ENCODE measurements at regions not wholly inside any gene's neighbourhood (a gene's known extent, or its start where the extent isn't known, plus 50 kb on each side); places are given as distances from the start of the nearest gene placed in this dataset.

- no CpG with 5 or more reads among the region's 2 CpGs for WGBS (ENCODE audit: insufficient coverage, insufficient read length)
- no peaks in the 10 kb centered on the region for H3K9me3 ChIP-seq (ENCODE audit: control insufficient read depth, insufficient read depth, low read length)
- no peak overlapping the region for H3K4me3 ChIP-seq (ENCODE audit: low read length)
- no peaks in the 10 kb centered on the region for H3K36me3 ChIP-seq (ENCODE audit: control insufficient read depth, insufficient read depth, low read length)
- no peaks in the 10 kb centered on the region for H3K27me3 ChIP-seq (ENCODE audit: control insufficient read depth, insufficient read depth, low read length)
- no peaks in the 10 kb centered on the region for H3K4me1 ChIP-seq (ENCODE audit: control insufficient read depth, insufficient read depth, low read length)
- no peak overlapping the region for H3K27ac ChIP-seq (ENCODE audit: low read length)
- DNase-seq (ENCODE audit: low read depth, low spot score), result peak; percentile 43
Measured at GRCh38 chr1:199113265-199113869, 474.5 kb downstream of the PTPRC start.

DNA sequence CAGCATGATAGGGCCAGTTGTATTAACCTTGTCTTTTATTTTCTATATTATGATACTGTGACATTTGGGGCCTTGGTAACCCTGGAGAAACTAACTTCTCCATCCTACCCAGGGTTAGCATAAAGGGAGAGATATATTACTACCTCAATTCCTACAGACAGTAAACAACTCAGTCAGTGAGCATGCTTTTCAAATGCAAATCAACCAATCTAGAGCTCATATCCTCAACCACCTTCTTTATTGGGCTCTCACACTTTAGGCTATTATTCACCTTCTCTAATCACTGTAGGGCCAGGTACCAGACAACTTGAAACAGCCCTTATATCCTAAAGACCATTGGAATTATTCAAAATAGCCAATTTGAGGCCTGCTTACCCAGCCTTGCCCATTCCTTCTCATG, 477.6 kb downstream of the PTPRC start:
- Histone ChIP-seq H3K9me3 (ENCODE audit: control insufficient read depth, insufficient read depth, low read length) (no peaks in the 10 kb centered on the region), H3K36me3 (ENCODE audit: control insufficient read depth, insufficient read depth, low read length) (no peaks in the 10 kb centered on the region), H3K27me3 (ENCODE audit: control insufficient read depth, insufficient read depth, low read length) (no peaks in the 10 kb centered on the region), H3K27ac (ENCODE audit: low read length) (no peak overlapping the region), H3K4me3 (ENCODE audit: low read length) (no peak overlapping the region), H3K4me1 (ENCODE audit: control insufficient read depth, insufficient read depth, low read length) (no peaks in the 10 kb centered on the region)
- DNase-seq (ENCODE audit: low read depth, low spot score), result no peak

DNA sequence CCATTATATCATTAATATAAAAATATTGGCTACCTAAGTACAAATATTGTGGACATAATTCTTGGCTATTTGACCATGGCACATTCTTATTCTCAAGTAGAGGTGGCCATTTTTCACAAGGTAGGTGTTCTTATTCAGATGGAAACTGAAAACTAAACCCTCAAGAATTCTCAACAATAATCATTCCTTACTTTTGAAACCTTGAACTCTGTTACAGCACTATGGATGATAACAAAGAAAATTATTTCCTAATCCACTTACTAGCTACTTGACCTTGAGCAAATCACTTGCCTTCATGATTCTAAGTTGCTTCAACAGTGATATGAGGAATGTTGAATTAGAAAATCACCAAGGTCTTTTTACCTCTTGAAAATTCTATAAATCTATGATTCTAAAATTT, 482.2 kb downstream of the PTPRC start:
- Histone ChIP-seq H3K9me3 (ENCODE audit: control insufficient read depth, insufficient read depth, low read length) (no peaks in the 10 kb centered on the region), H3K27me3 (ENCODE audit: control insufficient read depth, insufficient read depth, low read length) (no peaks in the 10 kb centered on the region), H3K36me3 (ENCODE audit: control insufficient read depth, insufficient read depth, low read length) (no peaks in the 10 kb centered on the region), H3K27ac (ENCODE audit: low read length) (no peak overlapping the region), H3K4me3 (ENCODE audit: low read length) (no peak overlapping the region), H3K4me1 (ENCODE audit: control insufficient read depth, insufficient read depth, low read length) (no peaks in the 10 kb centered on the region)
- no peak for DNase-seq (ENCODE audit: low read depth, low spot score)

- no peak for DNase-seq (ENCODE audit: low read depth, low spot score)
- no CpG with 5 or more reads among the region's 2 CpGs for WGBS (ENCODE audit: insufficient coverage, insufficient read length)
- no peak overlapping the region for H3K27ac ChIP-seq (ENCODE audit: low read length)
- no peaks in the 10 kb centered on the region for H3K4me1 ChIP-seq (ENCODE audit: control insufficient read depth, insufficient read depth, low read length)
- H3K4me3 ChIP-seq (ENCODE audit: low read length), result no peak overlapping the region
- no peaks in the 10 kb centered on the region for H3K9me3 ChIP-seq (ENCODE audit: control insufficient read depth, insufficient read depth, low read length)
- H3K27me3 ChIP-seq (ENCODE audit: control insufficient read depth, insufficient read depth, low read length), result no peaks in the 10 kb centered on the region
- no peaks in the 10 kb centered on the region for H3K36me3 ChIP-seq (ENCODE audit: control insufficient read depth, insufficient read depth, low read length)
Measured at GRCh38 chr1:199122085-199122484, 483.2 kb downstream of the PTPRC start.

DNA sequence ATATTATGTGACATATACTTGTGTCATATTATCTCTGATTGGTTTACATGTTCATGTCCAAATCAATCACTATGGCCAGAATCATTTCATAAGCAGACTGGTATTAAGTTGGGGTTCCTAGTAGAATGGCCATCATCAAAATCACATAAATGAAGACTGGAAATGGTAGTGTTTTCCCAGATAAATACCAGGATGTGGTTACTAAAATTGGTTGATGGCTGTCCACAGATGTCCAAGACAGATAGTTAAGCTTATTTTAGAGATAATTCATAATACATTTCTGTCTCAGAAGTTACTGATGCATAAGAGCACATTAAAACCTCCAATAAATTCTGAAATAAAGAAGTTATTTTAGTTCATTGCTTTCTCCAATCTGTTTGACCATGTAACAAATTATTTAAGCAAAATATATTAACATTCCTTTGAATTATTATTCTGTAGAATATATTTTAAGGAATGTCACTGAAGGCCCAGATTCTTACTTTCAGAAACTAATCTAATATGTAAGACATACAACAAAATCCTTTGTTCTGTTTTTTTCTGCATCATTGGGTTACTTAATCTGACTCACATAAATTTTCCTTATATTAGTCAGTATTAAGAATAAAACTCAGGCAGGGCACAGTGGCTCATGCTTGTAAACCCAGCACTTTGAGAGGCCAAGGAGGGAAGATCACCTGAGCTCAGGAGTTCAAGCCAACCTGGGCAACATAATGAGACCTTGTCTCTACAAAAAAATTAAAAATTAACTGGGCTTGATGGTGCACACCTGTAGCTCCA, 483.9 kb downstream of the PTPRC start:
- Histone ChIP-seq H3K36me3 (ENCODE audit: control insufficient read depth, insufficient read depth, low read length) (no peaks in the 10 kb centered on the region), H3K4me1 (ENCODE audit: control insufficient read depth, insufficient read depth, low read length) (no peaks in the 10 kb centered on the region), H3K9me3 (ENCODE audit: control insufficient read depth, insufficient read depth, low read length) (no peaks in the 10 kb centered on the region), H3K27me3 (ENCODE audit: control insufficient read depth, insufficient read depth, low read length) (no peaks in the 10 kb centered on the region), H3K4me3 (ENCODE audit: low read length) (no peak overlapping the region), H3K27ac (ENCODE audit: low read length) (no peak overlapping the region)
- DNase-seq (ENCODE audit: low read depth, low spot score), result no peak

GRCh38 chr1:199123615-199124014, 484.8 kb downstream of the PTPRC start:
- no peaks in the 10 kb centered on the region for H3K4me1 ChIP-seq (ENCODE audit: control insufficient read depth, insufficient read depth, low read length)
- no peak overlapping the region for H3K4me3 ChIP-seq (ENCODE audit: low read length)
- H3K27me3 ChIP-seq (ENCODE audit: control insufficient read depth, insufficient read depth, low read length), result no peaks in the 10 kb centered on the region
- no peak overlapping the region for H3K27ac ChIP-seq (ENCODE audit: low read length)
- H3K36me3 ChIP-seq (ENCODE audit: control insufficient read depth, insufficient read depth, low read length), result no peaks in the 10 kb centered on the region
- no peaks in the 10 kb centered on the region for H3K9me3 ChIP-seq (ENCODE audit: control insufficient read depth, insufficient read depth, low read length)
- WGBS (ENCODE audit: insufficient coverage, insufficient read length), result no CpG with 5 or more reads among the region's 4 CpGs
- DNase-seq (ENCODE audit: low read depth, low spot score), result no peak

DNA sequence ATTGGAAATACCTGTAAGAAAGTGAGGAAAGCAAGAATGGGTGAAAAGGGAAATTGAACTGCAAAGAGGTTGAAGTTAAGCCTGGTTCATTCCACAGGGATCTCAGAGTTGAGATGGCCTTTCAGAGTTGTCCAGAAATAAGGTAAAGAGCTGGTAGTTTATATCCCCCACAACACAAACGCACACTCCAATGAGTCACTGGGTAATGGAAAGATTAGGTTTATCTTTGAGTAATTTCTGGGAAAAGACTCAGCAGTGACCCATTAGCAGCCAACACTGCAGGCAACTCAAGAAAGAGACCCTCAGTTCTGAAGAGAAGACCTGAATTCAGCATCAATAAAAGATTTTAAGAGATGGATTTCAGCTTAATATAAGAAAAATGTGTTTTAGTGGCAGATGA, 485.5 kb downstream of the PTPRC start:
- no peaks in the 10 kb centered on the region for H3K36me3 ChIP-seq (ENCODE audit: control insufficient read depth, insufficient read depth, low read length)
- DNase-seq (ENCODE audit: low read depth, low spot score), result no peak
- no peaks in the 10 kb centered on the region for H3K4me1 ChIP-seq (ENCODE audit: control insufficient read depth, insufficient read depth, low read length)
- WGBS (ENCODE audit: insufficient coverage, insufficient read length), result no CpG with 5 or more reads among the region's 1 CpG
- H3K4me3 ChIP-seq (ENCODE audit: low read length), result no peak overlapping the region
- no peak overlapping the region for H3K27ac ChIP-seq (ENCODE audit: low read length)
- no peaks in the 10 kb centered on the region for H3K9me3 ChIP-seq (ENCODE audit: control insufficient read depth, insufficient read depth, low read length)
- H3K27me3 ChIP-seq (ENCODE audit: control insufficient read depth, insufficient read depth, low read length), result no peaks in the 10 kb centered on the region

DNA sequence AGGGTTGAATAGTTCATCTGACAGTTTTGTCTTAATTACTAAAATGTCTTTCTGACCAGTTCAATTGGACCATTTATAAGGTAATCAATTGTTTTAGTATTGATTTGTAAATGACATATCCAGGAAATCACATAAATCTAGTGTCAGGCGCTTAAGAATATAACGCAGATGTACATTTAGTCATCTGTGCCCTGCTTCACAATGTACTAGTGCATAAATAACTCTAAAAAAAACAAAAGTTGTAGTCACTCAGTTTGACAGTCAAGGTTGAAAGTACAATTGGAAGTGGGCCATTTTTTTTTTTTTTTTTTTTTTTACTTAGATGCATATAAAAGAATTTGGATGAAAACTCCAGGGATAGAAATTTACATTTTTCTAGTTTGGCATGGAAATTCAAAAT, 490.4 kb downstream of the PTPRC start:
- no peaks in the 10 kb centered on the region for H3K9me3 ChIP-seq (ENCODE audit: control insufficient read depth, insufficient read depth, low read length)
- H3K4me3 ChIP-seq (ENCODE audit: low read length), result no peak overlapping the region
- WGBS (ENCODE audit: insufficient coverage, insufficient read length), result no CpG with 5 or more reads among the region's 2 CpGs
- DNase-seq (ENCODE audit: low read depth, low spot score), result no peak
- H3K27ac ChIP-seq (ENCODE audit: low read length), result no peak overlapping the region
- no peaks in the 10 kb centered on the region for H3K27me3 ChIP-seq (ENCODE audit: control insufficient read depth, insufficient read depth, low read length)
- no peaks in the 10 kb centered on the region for H3K36me3 ChIP-seq (ENCODE audit: control insufficient read depth, insufficient read depth, low read length)
- no peaks in the 10 kb centered on the region for H3K4me1 ChIP-seq (ENCODE audit: control insufficient read depth, insufficient read depth, low read length)

DNA sequence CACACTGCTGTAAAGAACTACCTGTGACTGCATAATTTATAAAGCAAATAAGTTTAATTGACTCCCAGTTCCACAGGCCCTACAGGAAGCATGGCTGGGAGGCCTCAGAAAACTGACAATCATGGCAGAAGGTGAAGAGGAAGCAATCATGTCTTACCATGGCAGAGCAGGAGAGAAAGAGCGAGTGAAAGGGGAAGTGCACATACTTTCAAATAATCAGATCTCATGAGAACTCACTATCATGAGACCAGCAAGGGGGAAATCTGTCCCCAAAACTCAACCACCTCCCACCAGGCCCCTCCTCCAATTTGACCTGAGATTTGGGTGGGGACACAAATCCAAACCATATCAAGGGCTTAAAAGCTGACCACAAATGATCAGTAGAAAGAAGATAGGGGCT, 493.2 kb downstream of the PTPRC start:
- WGBS (ENCODE audit: insufficient coverage, insufficient read length), result no CpG with 5 or more reads among the region's 1 CpG
- no peaks in the 10 kb centered on the region for H3K4me1 ChIP-seq (ENCODE audit: control insufficient read depth, insufficient read depth, low read length)
- H3K36me3 ChIP-seq (ENCODE audit: control insufficient read depth, insufficient read depth, low read length), result no peaks in the 10 kb centered on the region

GRCh38 chr1:199135901-199136300, 497.1 kb downstream of the PTPRC start:
- no peak overlapping the region for H3K4me3 ChIP-seq (ENCODE audit: low read length)
- no CpG with 5 or more reads among the region's 4 CpGs for WGBS (ENCODE audit: insufficient coverage, insufficient read length)
- H3K9me3 ChIP-seq (ENCODE audit: control insufficient read depth, insufficient read depth, low read length), result no peaks in the 10 kb centered on the region
- H3K27me3 ChIP-seq (ENCODE audit: control insufficient read depth, insufficient read depth, low read length), result no peaks in the 10 kb centered on the region
- H3K4me1 ChIP-seq (ENCODE audit: control insufficient read depth, insufficient read depth, low read length), result no peaks in the 10 kb centered on the region
- no peak for DNase-seq (ENCODE audit: low read depth, low spot score)
- H3K27ac ChIP-seq (ENCODE audit: low read length), result no peak overlapping the region
- H3K36me3 ChIP-seq (ENCODE audit: control insufficient read depth, insufficient read depth, low read length), result no peaks in the 10 kb centered on the region

More for the DNA sequence above, 493.2 kb downstream of the PTPRC start:
- Histone ChIP-seq H3K27me3 (ENCODE audit: control insufficient read depth, insufficient read depth, low read length) (no peaks in the 10 kb centered on the region), H3K27ac (ENCODE audit: low read length) (no peak overlapping the region), H3K9me3 (ENCODE audit: control insufficient read depth, insufficient read depth, low read length) (no peaks in the 10 kb centered on the region), H3K4me3 (ENCODE audit: low read length) (no peak overlapping the region)
- DNase-seq (ENCODE audit: low read depth, low spot score), result no peak

DNA sequence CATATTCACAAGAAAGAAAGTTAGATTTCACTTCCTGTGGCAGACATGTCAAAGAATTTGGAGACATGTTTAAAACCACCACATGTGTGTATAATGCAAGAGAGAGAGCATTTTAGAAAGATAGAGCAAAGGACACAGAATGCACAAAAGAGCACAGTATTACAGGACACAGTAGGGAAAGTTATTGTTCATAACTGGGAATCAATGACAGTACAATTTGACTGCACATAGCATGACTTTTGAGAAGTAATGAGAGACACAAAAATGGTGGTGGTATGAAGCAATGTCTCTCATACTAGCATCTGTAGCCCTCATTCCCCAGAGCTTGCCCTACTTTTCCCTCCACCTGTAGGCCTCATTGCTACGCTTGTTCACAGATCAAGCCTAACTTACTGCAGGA, 499.2 kb downstream of the PTPRC start:
- Histone ChIP-seq H3K4me1 (ENCODE audit: control insufficient read depth, insufficient read depth, low read length) (no peaks in the 10 kb centered on the region), H3K4me3 (ENCODE audit: low read length) (no peak overlapping the region), H3K27me3 (ENCODE audit: control insufficient read depth, insufficient read depth, low read length) (no peaks in the 10 kb centered on the region), H3K9me3 (ENCODE audit: control insufficient read depth, insufficient read depth, low read length) (no peaks in the 10 kb centered on the region), H3K27ac (ENCODE audit: low read length) (no peak overlapping the region), H3K36me3 (ENCODE audit: control insufficient read depth, insufficient read depth, low read length) (no peaks in the 10 kb centered on the region)
- no peak for DNase-seq (ENCODE audit: low read depth, low spot score)
- no CpG with 5 or more reads among the region's 1 CpG for WGBS (ENCODE audit: insufficient coverage, insufficient read length)
